Small intestine (tissue), 7 donors: ENCODE measurements at regions not wholly inside any gene's neighbourhood (a gene's known extent, or its start where the extent isn't known, plus 50 kb on each side); places are given as distances from the start of the nearest gene placed in this dataset.

Source experiments
- DNase-seq, 2 donors: peaks; one replicate each; pipeline versions ENCODE4 v3.0.0 to v3.0.0-alpha.2; 2013
- FAIRE-seq: peaks from 2 replicates; lab custom pipeline; 2012; peaks lifted over from hg19 to GRCh38; lab: Jason Lieb, UNC
- H3K27ac ChIP-seq, 3 donors: one replicate each; pipeline ENCODE4 v1.5.1; 2013; ENCODE audit warnings: low read length in 2 of 3, mild to moderate bottlenecking in 2 of 3, control low read depth in 1 of 3, inconsistent platforms in 1 of 3, low read depth in 1 of 3, moderate library complexity in 1 of 3
- H3K27me3 ChIP-seq, 3 donors: one replicate each; pipeline ENCODE4 v1.6.1; 2013; ENCODE audit warnings: low read length in 3 of 3, inconsistent platforms in 1 of 3; ENCODE audit not compliant: control insufficient read depth in 3 of 3, insufficient read depth in 3 of 3
- H3K36me3 ChIP-seq, 3 donors: one replicate each; pipeline ENCODE4 v1.6.1; 2013; ENCODE audit warnings: low read length in 3 of 3, inconsistent platforms in 1 of 3, low read depth in 1 of 3, mild to moderate bottlenecking in 1 of 3, moderate library complexity in 1 of 3; ENCODE audit not compliant: control insufficient read depth in 3 of 3, insufficient read depth in 2 of 3
- H3K4me1 ChIP-seq, 3 donors: one replicate each; pipeline ENCODE4 v1.6.1; 2013; ENCODE audit warnings: low read length in 2 of 3, inconsistent platforms in 1 of 3, low read depth in 1 of 3, mild to moderate bottlenecking in 1 of 3, moderate library complexity in 1 of 3; ENCODE audit not compliant: control insufficient read depth in 3 of 3, insufficient read depth in 2 of 3
- H3K4me3 ChIP-seq, 3 donors: one replicate each; pipeline ENCODE4 v1.5.1; 2013; ENCODE audit warnings: low read length in 3 of 3, control low read depth in 1 of 3, inconsistent platforms in 1 of 3, low read depth in 1 of 3, mild to moderate bottlenecking in 1 of 3, moderate library complexity in 1 of 3
- H3K9me3 ChIP-seq, 2 donors: one replicate each; pipeline ENCODE4 v1.6.1; 2013; ENCODE audit warnings: low read depth in 1 of 2, low read length in 1 of 2; ENCODE audit not compliant: control insufficient read depth in 2 of 2, insufficient read depth in 1 of 2
- WGBS, 3 donors: extraction: QIAGEN DNeasy Blood & Tissue Kit; methylation state at CpG; one replicate each; pipeline ENCODE4 v1.1.7; 2013; 5-methylcytosine and 5-hydroxymethylcytosine counted together
- donor health status: healthy with polysubstance abuse.
- donor health status: control.
- donor health status: control.
- donor health status: Bipolar disorder and iron deficiency.
- donor health status: healthy.

- 52 to 54% (median 52%) methylated on average over 2 of the region's 2 CpGs for WGBS, 3 donors
- no peaks in the 10 kb centered on the region for H3K36me3 ChIP-seq
- FAIRE-seq, result no peak
- DNase-seq, result no peak
- H3K27me3 ChIP-seq, result no peaks in the 10 kb centered on the region
- peaks cover 1 to 2% of the 10 kb centered on the region in 2 donors for H3K9me3 ChIP-seq
- H3K4me1 ChIP-seq, result no peaks in the 10 kb centered on the region
- H3K27ac ChIP-seq, result no peak overlapping the region
- no peak overlapping the region for H3K4me3 ChIP-seq
These were observed 617.6 kb upstream of the UBE2E2 start for GRCh38 chr3:22585504-22585903.

DNA sequence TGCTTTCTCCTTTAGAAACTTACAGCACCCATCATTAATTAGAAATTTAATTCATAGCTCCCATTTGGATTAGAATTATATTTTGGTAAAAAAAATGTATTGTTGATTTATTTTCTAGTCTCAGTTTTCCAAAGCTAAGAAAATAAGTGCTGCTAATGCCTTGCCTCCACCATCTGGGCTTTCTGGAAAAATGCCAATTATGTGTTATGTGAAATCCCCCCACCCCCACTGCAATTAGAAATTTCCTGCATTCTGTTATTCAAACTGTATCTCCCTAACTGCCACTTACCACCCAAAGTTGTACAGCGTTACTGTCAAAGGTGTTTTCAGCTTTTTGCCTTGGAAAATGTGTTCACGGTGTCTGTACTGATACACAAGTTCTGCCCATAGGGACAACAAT lies 617.2 kb upstream of the UBE2E2 start:
- no peaks in the 10 kb centered on the region for H3K4me1 ChIP-seq
- no peak overlapping the region for H3K4me3 ChIP-seq
- FAIRE-seq (no peak), DNase-seq (no peak)
- no peaks in the 10 kb centered on the region for H3K27me3 ChIP-seq
- peaks cover 1 to 2% of the 10 kb centered on the region in 2 donors for H3K9me3 ChIP-seq
- H3K27ac ChIP-seq, result no peak overlapping the region
- H3K36me3 ChIP-seq, result no peaks in the 10 kb centered on the region
- 81 to 92% (median 90%) methylated on average over 2 of the region's 2 CpGs for WGBS, 3 donors

DNA sequence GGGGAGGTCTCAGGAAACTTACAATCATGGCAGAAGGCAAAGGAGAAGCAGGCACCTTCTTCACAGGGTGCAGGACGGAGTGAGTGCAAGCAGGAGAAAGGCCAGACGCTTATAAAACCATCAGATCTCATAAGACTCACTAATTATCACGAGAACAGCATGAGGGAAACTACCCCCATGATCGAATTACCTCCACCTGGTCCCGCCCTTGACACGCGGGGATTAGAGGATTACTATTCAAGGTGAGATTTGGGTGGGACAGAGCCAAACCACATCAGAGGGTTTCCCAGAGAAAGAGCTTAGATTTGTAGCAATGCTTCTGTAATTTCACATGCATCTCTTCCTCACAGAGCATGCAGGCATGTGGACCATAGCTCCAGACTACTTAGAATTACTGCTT lies 615.7 kb upstream of the UBE2E2 start:
- no peak for DNase-seq
- Histone ChIP-seq H3K36me3 (no peaks in the 10 kb centered on the region), H3K9me3 (peaks cover 1 to 2% of the 10 kb centered on the region in 2 donors), H3K4me1 (no peaks in the 10 kb centered on the region), H3K4me3 (no peak overlapping the region), H3K27me3 (no peaks in the 10 kb centered on the region), H3K27ac (no peak overlapping the region)
- 59 to 74% (median 63%) methylated on average over 7 of the region's 7 CpGs for WGBS, 3 donors
- FAIRE-seq, result no peak

- Histone ChIP-seq H3K36me3 (no peaks in the 10 kb centered on the region), H3K4me1 (no peaks in the 10 kb centered on the region), H3K27ac (no peak overlapping the region), H3K9me3 (peaks cover 0 to 7% of the 10 kb centered on the region in 2 donors), H3K4me3 (no peak overlapping the region), H3K27me3 (no peaks in the 10 kb centered on the region)
- WGBS, 3 donors, result 18 to 30% (median 20%) methylated on average over 3 of the region's 3 CpGs
- FAIRE-seq (no peak), DNase-seq (no peak)
These were observed 609.5 kb upstream of the UBE2E2 start for GRCh38 chr3:22593638-22594037.

DNA sequence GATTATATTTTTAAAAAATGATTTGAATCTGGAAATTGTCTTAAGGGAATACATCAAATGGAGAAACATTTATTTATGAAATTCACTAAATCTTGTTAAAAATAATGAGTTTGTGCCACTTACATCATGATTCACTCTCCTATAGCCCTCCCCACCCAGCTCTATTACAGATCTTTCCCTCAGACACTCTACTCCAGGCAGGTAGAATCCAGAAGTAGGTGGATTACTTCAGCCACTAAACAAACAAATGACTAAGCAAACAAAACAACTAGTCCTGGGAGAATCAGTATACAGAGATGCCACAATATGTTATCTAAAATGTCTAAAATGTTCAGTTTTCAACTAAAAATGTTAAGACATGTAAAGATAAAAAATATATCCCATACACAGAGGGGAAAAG lies 608.1 kb upstream of the UBE2E2 start:
- H3K4me1 ChIP-seq, result no peaks in the 10 kb centered on the region
- DNase-seq, result no peak
- peaks cover 0 to 7% of the 10 kb centered on the region in 2 donors for H3K9me3 ChIP-seq
- no peak overlapping the region for H3K4me3 ChIP-seq
- no peak overlapping the region for H3K27ac ChIP-seq
- no peaks in the 10 kb centered on the region for H3K36me3 ChIP-seq
- no peaks in the 10 kb centered on the region for H3K27me3 ChIP-seq
- FAIRE-seq, result no peak

DNA sequence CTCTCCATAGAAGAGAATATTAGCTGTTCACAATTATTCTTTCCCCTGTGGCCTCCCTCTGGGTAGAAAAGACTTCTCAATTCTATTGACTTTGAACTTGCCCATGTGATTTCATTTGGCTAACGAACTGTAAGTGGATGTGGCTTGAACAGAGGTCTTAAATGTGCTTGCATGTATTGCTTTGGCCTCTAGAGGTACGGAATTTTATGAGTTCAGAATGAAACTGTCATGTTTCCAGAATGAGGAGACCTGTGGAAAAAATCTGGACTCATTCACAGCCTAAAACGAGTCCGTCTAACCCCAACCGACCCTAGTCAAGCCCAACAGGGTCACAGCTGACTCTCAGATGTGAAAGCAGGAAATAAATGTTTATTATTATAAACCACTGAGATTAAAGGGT lies 596.7 kb upstream of the UBE2E2 start:
- Histone ChIP-seq H3K9me3 (no peaks in the 10 kb centered on the region), H3K36me3 (no peaks in the 10 kb centered on the region), H3K27ac (no peak overlapping the region), H3K4me3 (no peak overlapping the region), H3K4me1 (no peaks in the 10 kb centered on the region), H3K27me3 (no peaks in the 10 kb centered on the region)
- DNase-seq (no peak), FAIRE-seq (no peak)
- 55 to 64% (median 58%) methylated on average over 5 of the region's 5 CpGs for WGBS, 3 donors

- H3K27ac ChIP-seq, result no peak overlapping the region
- FAIRE-seq, result no peak
- DNase-seq, result no peak
- H3K9me3 ChIP-seq, result no peaks in the 10 kb centered on the region
- no peaks in the 10 kb centered on the region for H3K4me1 ChIP-seq
- H3K27me3 ChIP-seq, result no peaks in the 10 kb centered on the region
- 68 to 92% (median 80%) methylated on average over 3 of the region's 3 CpGs for WGBS, 3 donors
- no peak overlapping the region for H3K4me3 ChIP-seq
- H3K36me3 ChIP-seq, result no peaks in the 10 kb centered on the region
These were observed 596.2 kb upstream of the UBE2E2 start for GRCh38 chr3:22606938-22607337.

DNA sequence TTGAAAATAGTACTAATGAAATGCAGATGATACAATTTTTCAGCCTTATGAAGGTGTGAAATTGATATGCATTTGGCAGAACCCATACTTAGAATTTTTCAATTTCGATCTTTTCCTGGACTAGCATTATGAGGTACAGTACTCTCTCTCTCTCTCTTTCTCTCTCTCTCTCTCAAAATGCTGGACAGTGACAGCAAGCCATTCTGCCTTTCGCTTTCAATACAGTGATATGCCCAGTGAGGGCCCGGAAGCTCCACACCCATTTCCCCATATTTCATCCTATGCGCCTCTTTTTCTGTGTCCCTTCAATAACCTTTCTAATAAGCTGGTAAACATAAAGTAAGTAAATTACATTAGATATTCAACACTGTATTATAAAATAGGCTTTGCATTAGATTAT lies 595.0 kb upstream of the UBE2E2 start:
- Histone ChIP-seq H3K9me3 (no peaks in the 10 kb centered on the region), H3K27ac (no peak overlapping the region), H3K4me1 (no peaks in the 10 kb centered on the region), H3K4me3 (no peak overlapping the region), H3K27me3 (no peaks in the 10 kb centered on the region), H3K36me3 (no peaks in the 10 kb centered on the region)
- DNase-seq, result no peak
- WGBS, 3 donors, result 92 to 93% (median 92%) methylated on average over 4 of the region's 4 CpGs
- no peak for FAIRE-seq

DNA sequence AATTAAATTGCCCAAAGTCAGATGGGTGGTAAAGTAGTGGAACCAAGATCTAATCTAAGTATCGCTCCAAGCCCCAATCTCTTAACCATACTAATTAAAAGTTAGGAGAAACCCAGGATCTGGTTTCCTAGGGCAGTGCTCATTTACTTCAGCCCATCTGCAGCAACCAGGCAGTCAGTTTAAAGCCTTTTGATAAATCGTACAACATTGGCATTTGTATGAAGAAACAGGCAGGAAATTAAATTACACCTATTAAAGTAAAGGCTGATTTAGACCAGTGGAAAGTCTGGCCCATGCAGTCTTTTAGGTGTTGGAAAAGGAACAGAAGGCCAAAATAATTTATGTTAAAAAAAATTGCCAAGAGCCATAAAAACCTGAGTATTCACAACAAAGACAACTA lies 594.4 kb upstream of the UBE2E2 start:
- no peaks in the 10 kb centered on the region for H3K36me3 ChIP-seq
- WGBS, 3 donors, result 83 to 92% (median 91%) methylated on average over 2 of the region's 2 CpGs
- H3K9me3 ChIP-seq, result no peaks in the 10 kb centered on the region
- H3K4me3 ChIP-seq, result no peak overlapping the region
- H3K4me1 ChIP-seq, result no peaks in the 10 kb centered on the region
- FAIRE-seq (no peak), DNase-seq (no peak)
- no peaks in the 10 kb centered on the region for H3K27me3 ChIP-seq
- H3K27ac ChIP-seq, result no peak overlapping the region
